ENCODE measurements at regions not wholly inside any gene's neighbourhood (a gene's known extent, or its start where the extent isn't known, plus 50 kb on each side); places are given as distances from the start of the nearest gene placed in this dataset.

GRCh38 chr3:187593451-187593850 is 76.7 kb downstream of the SST start:
- TF ChIP-seq CTCF (IDR thresholded peaks at IDR 0.05; ENCODE audit: insufficient read depth, missing control alignments) = no peak
- DNase-seq (ENCODE audit: insufficient read length, low spot score) = no peak

GRCh38 chr3:187590861-187591576 is 79.2 kb downstream of the SST start:
- TF ChIP-seq CTCF (IDR thresholded peaks at IDR 0.05; ENCODE audit: insufficient read depth, missing control alignments) = no peak

More at GRCh38 chr3:187593451-187593850, 76.7 kb downstream of the SST start:
- no peak for FAIRE-seq

GRCh38 chr3:187587076-187587475 is 83.1 kb downstream of the SST start:
- DNase-seq (ENCODE audit: insufficient read length, low spot score) (no peak), FAIRE-seq (no peak)

More at GRCh38 chr3:187590861-187591576, 79.2 kb downstream of the SST start:
- no peak for DNase-seq (ENCODE audit: insufficient read length, low spot score)
- no peak for FAIRE-seq

GRCh38 chr3:187586226-187586625 is 84.0 kb downstream of the SST start:
- DNase-seq (ENCODE audit: insufficient read length, low spot score) = no peak
- TF ChIP-seq CTCF (IDR thresholded peaks at IDR 0.05; ENCODE audit: insufficient read depth, missing control alignments) = no peak
- no peak for FAIRE-seq

More at GRCh38 chr3:187587076-187587475, 83.1 kb downstream of the SST start:
- no peak for TF ChIP-seq CTCF (IDR thresholded peaks at IDR 0.05; ENCODE audit: insufficient read depth, missing control alignments)

GRCh38 chr3:187572441-187572840 is 97.8 kb downstream of the SST start:
- no peak for FAIRE-seq
- DNase-seq (ENCODE audit: insufficient read length, low spot score) = no peak
- TF ChIP-seq CTCF (IDR thresholded peaks at IDR 0.05; ENCODE audit: insufficient read depth, missing control alignments) = no peak

- no peak for FAIRE-seq
- DNase-seq (ENCODE audit: insufficient read length, low spot score) = no peak
- no peak for TF ChIP-seq CTCF (IDR thresholded peaks at IDR 0.05; ENCODE audit: insufficient read depth, missing control alignments)
Measured at GRCh38 chr3:187571701-187572100, 98.5 kb downstream of the SST start.

DNA sequence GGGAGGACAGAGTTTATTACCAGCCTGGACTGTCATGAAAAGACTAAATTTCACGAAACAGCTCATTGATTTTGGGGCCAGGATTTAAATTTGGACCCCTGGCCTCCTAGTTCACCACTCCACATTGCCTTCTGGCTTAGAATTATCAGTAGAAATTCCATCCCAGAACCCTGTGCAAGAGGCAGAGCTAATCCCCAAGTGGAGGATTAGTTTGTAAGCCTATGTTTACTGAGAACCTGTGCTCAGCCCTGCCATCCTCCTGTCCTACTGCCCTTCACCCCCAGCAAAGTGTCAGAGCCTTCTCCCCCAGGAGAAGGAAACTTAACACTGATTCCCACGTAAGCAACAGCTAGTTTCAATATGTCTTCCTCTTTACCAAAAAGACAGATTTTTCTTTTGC is 99.4 kb downstream of the SST start:
- DNase-seq (ENCODE audit: insufficient read length, low spot score) (no peak), FAIRE-seq (no peak)

More for the DNA sequence above, 99.4 kb downstream of the SST start:
- no peak for TF ChIP-seq CTCF (IDR thresholded peaks at IDR 0.05; ENCODE audit: insufficient read depth, missing control alignments)

All from D721Med (cell line).